Activated naive CD4-positive, alpha-beta T cell treated with Interleukin-2 at 50 U/mL for 16 hours (primary cell): ENCODE measurements at regions not wholly inside any gene's neighbourhood (a gene's known extent, or its start where the extent isn't known, plus 50 kb on each side); places are given as distances from the start of the nearest gene placed in this dataset.
"Not testable (repeated sequence)": the region's sequence is repeated elsewhere in the genome, so short reads cannot be mapped to it uniquely, and the experiment has no call there.

Experiments
- DNase-seq: peaks from one replicate; pipeline ENCODE4 v3.0.0-alpha.2; 2020

DNA sequence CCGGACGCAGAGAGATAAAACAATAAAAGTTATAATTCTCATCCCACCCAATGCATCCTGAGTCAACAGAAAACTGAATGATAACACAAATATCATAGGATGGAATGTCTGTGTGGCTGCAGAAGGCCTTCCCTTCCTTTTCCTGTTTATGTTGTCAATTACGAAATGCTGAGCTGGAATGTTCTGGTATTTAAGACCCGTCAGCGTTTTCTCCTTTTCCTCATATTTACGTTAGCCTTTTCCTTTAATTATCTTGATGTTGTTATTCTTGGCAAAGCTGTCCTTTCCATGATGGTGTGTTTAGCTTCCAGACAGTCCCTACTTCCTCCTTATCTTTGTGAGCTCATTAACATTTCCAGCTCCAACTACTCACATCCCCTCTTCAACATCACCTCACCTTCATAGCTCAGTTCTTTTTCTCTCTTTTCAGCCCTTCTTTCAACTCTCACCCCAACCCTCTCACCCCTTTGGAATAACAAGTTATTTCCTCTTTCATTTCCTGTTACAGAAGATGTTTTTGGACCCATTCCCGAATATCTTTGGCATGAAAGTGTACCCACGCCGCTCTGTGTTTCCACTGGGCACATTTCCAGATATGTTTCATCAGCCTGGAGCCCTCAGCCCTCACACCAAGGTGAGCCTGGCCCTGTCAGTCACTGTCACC is 221.6 kb downstream of the NR2F1-AS1 start:
- no peak for DNase-seq

DNA sequence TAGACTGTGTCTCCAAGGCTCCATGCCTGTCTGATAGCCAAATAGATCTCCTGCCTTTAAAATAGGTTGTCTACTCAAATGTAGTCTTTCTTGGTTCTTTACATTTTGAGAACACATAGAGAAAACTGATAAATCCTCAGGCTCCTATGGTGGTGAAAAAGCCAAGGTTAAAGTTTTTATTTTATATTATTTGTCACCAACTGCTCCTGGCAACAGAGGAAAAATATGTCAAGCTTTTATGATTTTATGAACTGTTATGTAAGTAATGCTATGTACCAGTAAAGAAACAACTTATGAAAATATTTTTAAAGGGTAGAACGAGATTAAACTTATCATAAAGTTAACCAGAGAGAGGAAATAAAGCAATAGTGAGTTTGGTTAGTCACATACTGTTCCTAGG is 222.8 kb downstream of the NR2F1-AS1 start:
- DNase-seq: no peak

GRCh38 chr5:93357686-93358085 is 223.3 kb downstream of the NR2F1-AS1 start:
- no peak for DNase-seq

- no peak for DNase-seq
Measured at GRCh38 chr5:93355691-93356090, 225.3 kb downstream of the NR2F1-AS1 start.

- no peak for DNase-seq
Measured at GRCh38 chr5:93352186-93352585, 228.8 kb downstream of the NR2F1-AS1 start.

- no peak for DNase-seq
Measured at GRCh38 chr5:93349613-93350012, 231.4 kb downstream of the NR2F1-AS1 start.

DNA sequence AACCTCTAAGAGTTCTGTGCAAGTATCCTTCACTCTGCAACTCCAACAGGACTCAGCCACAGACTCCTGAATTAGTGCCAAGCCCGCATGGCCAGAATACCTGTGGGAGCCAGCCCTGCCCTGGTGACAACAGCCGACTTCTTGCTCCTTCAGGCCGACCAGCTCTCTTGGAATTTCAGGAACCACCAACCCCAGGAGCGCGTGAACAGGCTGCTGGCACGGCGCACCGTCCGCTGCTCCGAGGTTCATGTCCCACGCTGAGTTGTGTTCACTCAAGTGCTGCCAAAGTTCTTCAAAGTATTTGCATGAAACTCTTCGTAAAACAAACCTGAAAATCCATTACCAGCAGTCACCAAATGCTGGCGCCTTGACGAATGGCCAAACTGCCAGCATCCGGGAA is 232.8 kb downstream of the NR2F1-AS1 start:
- DNase-seq: no peak

DNA sequence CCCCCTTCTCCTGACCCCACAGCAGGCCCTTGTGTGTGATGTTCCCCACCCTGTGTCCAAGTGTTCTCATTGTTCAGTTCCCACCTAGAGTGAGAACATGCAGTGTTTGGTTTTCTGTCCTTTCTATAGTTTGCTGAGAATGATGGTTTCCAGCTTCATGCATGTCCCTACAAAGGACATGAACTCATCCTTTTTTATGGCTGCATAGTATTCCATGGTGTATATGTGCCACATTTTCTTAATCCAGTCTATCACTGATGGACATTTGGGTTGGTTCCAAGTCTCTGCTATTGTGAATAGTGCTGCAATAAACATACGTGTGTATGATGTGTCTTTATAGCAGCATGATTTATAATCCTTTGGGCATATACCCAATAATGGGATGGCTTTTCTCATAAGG is 234.2 kb downstream of the NR2F1-AS1 start:
- not testable (repeated sequence) for DNase-seq

GRCh38 chr5:93346301-93346700 is 234.7 kb downstream of the NR2F1-AS1 start:
- DNase-seq: no peak

GRCh38 chr5:93343570-93343969 is 237.4 kb downstream of the NR2F1-AS1 start:
- DNase-seq: no peak

DNA sequence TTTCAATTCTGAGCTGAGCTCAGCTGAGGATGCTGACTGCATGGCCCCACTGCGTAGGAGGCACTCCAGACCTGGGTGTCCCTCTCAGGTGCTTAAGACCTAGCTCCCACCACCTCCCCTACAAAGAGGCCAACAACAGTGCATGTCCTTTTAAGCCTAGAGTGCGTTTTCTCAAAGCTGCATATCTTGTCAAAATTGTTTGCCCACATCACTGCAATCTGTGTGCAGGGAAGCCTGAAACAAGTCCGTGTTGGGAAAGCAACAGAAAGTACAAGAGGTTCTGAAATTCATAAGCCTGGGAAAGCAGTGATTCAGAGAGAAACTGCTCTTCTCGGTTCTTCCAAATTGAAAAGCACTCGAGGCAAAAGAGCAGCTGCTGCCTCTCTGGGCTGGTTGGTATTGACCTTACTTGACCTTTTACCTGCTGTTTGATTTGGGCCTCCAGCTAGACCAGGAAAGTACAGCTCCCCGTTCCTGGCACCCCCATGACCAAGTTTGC is 238.4 kb downstream of the NR2F1-AS1 start:
- DNase-seq: no peak

DNA sequence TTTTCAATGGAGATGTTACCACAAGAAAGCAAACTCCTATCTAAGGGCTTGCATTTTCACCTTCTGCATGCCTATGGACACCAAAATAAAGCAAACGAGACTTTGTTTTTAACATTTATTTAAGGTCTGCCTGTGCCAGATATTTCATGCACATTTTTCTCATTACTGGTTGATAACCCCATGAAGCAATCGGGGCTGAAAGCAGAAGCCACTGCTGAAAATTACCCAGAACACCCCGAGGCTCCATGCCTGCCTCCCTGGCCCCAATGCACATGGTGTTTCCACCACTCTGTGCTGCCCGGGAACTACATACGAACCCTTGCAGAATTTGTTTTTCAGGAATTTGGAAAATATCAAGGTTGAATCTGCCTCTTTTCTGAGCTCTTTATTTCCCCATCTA is 240.1 kb downstream of the NR2F1-AS1 start:
- DNase-seq: no peak

DNA sequence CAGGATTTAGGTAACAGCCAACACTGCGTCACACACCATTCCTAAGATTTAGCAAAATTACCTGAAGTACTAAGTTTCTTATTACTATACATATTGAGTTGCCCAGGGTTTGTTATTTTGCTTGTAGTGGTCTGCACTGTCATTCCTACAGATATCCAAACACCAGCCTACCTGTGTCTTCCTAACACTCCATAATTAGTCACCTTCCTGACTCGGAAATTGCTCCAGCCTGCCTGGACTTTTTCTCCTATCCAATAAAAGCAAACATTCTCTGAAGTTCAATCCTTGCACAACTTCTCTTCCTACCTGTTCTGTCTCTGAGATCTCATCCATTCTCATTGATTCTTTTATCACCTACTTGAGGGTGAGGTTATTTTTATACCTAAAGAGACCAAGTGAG is 243.9 kb downstream of the NR2F1-AS1 start:
- no peak for DNase-seq

- no peak for DNase-seq
Measured at GRCh38 chr5:93336330-93337110, 244.5 kb downstream of the NR2F1-AS1 start.

GRCh38 chr5:93331863-93332262 is 249.2 kb downstream of the NR2F1-AS1 start:
- DNase-seq: no peak

- DNase-seq: no peak
Measured at GRCh38 chr5:93331241-93331640, 249.8 kb downstream of the NR2F1-AS1 start.

- DNase-seq: no peak
Measured at GRCh38 chr5:93330506-93330905, 250.5 kb downstream of the NR2F1-AS1 start.

GRCh38 chr5:93329756-93330155 is 251.3 kb downstream of the NR2F1-AS1 start:
- DNase-seq: no peak

- DNase-seq: no peak
Measured at GRCh38 chr5:93328833-93329232, 252.2 kb downstream of the NR2F1-AS1 start.

- DNase-seq: no peak
Measured at GRCh38 chr5:93327605-93328004, 253.4 kb downstream of the NR2F1-AS1 start.

- DNase-seq: no peak
Measured at GRCh38 chr5:93325946-93326345, 255.1 kb downstream of the NR2F1-AS1 start.

DNA sequence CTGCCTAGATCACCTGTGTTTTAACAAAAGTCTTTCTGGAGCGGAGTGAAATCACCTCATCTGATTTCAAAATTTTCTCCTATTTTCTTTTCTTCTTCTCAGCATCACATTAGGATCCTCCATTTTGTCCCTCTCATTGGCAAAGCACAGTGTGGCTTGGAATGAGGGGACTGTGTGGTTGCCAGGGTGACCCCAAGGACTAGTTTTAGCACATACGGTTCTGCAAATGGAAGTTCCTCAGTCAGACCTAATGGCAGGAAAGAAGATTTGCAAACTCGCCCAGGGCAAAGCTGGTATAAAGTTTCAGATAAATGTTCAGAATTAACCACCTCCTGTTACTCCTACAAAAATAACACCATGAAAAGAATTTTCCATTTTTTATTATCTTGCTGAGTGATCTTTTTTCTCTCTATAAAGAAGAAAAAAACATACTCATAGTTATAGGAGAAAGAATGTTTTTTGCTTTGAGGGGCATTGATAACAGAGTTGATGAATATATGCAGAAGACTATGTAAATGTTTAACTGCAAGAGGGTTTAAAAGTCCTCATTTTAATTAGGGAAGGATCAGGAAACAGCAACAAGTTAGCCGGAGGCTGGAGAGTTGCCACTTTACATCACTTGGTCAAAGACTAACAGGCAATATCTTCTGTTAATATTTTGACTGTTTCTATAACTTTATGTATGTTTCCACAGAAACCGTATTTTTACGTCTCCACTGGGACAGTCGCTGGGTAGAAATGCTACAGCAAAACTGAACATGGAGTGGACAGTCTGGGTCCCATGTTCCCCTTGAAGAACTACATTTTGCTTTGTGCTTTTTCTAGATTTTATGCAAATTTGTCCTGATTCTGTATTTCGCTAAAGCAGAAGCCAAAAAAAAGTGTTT is 257.8 kb downstream of the NR2F1-AS1 start:
- no peak for DNase-seq

GRCh38 chr5:93320920-93321445 is 260.0 kb downstream of the NR2F1-AS1 start:
- DNase-seq: no peak
